Activated T-cell treated with anti-CD3 and anti-CD28 coated beads for 4 hours (primary cell): ENCODE measurements at regions not wholly inside any gene's neighbourhood (a gene's known extent, or its start where the extent isn't known, plus 50 kb on each side); places are given as distances from the start of the nearest gene placed in this dataset.
"Not testable (repeated sequence)": the region's sequence is repeated elsewhere in the genome, so short reads cannot be mapped to it uniquely, and the experiment has no call there.

Source experiments
- DNase-seq: peaks from one replicate; pipeline ENCODE4 v3.0.0-alpha.2; 2020

GRCh38 chr6:10343320-10343719 is 71.6 kb downstream of the TFAP2A start:
- no peak for DNase-seq

- no peak for DNase-seq
Observed at GRCh38 chr6:10341605-10342004, 73.3 kb downstream of the TFAP2A start.

GRCh38 chr6:10338151-10338550 is 76.7 kb downstream of the TFAP2A start:
- no peak for DNase-seq

DNA sequence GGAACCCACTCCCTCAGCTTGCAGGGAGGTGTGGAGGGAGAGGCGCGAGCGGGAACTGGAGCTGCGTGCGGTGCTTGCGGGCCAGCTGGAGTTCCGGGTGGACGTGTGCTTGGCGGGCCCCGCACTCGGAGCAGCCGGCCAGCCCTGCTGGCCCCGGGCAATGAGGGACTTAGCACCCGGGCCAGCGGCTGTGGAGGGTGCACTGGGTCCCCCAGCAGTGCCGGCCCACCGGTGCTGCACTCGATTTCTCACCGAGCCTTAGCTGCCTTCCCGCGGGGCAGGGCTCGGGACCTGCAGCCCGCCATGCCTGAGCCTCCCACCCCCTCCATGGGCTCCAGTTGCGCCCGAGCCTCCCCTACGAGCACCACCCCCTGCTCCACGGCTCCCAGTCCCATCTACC is 77.5 kb downstream of the TFAP2A start:
- DNase-seq, result not testable (repeated sequence)

DNA sequence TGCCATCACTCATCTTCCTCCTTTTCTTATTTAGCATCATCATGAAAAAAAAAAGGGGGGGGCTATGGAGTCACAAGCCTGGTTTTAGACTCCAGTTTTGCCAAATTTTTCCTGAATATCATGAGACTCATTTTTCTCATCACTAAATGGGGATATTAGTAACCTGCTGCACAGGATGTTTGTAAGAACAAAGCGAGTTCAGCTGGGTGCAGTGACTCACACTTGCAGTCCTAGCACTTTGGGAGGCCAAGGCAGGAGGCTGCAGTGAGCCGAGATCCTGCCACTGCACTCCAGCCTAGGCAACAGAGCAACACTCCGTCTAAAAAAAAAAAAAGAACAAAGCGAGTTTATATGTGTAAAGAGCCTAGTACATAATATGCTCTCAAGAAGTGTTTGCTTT is 82.8 kb downstream of the TFAP2A start:
- DNase-seq, result no peak

GRCh38 chr6:10331334-10331968 is 83.4 kb downstream of the TFAP2A start:
- DNase-seq, result no peak

DNA sequence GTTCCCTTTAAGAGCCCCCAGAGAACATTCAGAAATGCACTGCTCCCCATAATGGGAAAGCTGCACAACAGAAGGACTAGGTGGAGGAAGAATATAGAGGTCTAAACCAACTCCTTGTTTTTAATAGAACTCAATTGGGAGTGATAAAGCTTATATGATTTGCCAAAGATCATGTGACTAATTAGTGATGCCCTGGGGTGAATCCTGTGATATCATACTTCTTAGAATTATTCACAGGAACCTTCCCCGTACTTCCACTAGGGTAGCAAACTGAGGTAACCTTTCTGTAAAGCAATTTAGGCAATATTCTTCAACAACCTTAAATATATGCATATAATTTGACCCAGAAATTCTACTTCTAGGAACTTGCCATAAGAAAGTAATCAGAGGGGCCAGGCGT is 84.4 kb downstream of the TFAP2A start:
- DNase-seq, result no peak

DNA sequence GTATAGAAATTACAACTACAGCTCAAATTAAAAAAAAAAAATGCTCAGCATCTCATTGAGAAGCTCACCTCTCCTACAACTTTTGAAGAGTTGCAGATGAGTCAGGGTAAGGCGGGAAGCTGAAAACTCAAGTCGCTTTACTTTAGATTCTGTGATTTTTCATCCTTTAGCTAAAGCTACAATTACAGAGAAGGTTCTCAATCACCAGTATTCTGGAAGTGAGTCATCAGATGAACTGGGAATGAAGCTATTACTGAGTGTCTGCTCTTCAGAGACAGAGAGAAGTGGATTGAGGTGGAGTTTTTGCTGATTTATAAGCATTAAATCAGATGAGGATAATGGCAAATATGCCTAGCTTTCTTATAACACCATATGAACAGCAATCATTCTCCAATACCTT is 91.9 kb downstream of the TFAP2A start:
- no peak for DNase-seq

- DNase-seq, result no peak
Observed at GRCh38 chr6:10320291-10320690, 94.6 kb downstream of the TFAP2A start.

GRCh38 chr6:10316373-10316721 is 98.5 kb downstream of the TFAP2A start:
- DNase-seq, result no peak

DNA sequence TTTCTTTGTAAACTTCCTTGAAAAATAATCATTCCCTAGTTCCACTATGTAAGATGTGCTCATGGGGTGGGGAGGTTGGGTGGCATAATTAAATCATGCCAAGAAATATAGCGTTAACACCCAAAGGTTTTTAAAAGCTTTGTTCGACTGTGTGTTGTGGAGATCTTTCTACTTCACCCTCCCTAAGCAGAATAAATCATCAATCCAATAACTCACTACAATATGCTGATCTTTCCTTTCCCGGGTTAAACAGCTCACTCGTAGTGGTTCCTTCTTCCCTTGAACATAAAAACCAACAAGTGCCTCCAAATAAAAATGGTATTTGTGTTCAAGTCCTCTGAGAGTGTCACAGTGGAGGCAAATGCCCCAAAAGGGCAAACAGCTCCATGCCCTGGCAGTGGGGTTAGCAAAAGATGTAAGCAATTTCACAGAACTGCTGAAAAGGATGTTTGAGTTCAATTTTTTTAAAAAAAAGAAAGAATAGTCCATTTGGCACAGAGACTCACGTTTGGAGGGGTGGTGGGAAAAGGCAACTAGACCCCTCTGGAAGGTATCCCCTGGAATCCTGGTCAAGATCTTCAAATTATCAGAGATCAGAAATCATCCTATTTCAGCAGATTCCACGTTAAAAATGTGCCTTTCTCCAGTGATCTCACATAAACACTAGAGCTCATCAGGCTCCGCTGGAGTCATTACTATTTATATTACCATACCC is 99.1 kb downstream of the TFAP2A start:
- DNase-seq, result no peak

DNA sequence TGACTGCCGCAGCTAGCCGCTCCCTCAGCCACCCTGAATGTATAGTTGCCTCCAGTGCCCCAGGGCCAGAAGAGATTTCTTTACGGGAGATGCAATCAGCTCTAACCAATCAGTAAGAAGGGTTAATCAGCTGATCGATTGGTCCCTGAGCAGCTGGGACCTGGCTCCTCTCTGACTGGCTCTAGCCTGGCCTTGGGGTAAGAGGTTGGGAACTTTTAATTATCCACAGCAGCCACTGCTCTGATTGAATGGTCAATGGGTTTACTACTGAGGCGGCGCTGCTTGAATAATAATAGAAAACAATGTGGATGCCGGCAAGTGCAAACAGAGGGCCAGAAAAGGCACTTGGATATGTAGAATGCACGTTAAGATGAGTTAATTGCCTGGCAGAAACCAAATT is 99.8 kb downstream of the TFAP2A start:
- no peak for DNase-seq

DNA sequence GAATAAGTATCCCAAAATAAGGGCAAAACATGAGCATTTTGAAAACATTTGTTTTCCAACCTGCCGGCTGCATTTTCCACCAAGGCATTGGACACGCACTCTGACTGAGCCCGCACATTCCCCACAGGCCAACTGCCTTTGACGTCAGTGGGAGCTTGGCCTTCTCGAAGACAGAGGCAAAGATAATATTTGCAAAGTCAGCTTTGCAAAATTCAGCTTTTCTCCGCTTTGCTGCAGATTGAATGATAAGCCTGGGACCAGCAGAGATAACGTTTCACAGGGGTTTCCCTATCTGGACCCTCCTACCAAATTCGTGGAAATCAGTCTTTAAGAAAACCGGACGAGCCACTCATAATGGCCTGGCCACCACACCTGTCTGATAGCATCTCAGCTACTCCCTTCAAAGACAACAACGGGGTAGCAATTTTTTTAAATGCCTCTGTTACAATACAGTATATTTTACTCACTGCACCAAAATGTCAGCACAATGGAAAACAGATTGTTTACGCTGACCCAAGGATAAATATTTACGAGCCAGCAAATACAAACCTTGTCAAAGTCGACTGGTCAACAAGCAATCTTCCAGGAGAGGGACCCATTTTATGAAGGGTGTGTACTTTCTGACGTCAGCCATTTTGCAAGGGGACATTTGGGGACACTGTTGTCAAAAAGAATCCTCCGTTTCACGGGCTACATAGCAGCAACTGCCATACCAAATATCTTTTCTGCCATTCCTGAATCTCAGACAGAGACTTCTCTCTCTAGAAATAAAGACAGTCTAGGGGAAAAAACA is 100.5 kb downstream of the TFAP2A start:
- no peak for DNase-seq

DNA sequence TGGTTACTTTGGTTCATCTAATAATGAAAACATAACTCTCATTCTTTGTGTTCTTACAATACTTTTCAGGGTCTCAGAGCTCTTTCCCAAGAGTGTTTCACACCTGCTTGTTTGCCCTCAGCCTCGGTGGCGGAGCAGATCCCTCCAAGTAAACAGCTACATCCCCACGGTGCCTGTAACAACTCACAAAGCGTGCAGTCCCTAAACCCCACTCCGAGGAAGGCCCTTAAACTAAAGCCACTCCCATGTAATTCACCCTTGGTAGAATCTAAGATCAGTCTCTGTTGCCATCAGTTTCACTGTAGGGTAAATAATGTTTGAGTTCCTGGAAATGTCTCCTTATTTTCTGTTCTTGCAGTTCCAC is 101.1 kb downstream of the TFAP2A start:
- no peak for DNase-seq

DNA sequence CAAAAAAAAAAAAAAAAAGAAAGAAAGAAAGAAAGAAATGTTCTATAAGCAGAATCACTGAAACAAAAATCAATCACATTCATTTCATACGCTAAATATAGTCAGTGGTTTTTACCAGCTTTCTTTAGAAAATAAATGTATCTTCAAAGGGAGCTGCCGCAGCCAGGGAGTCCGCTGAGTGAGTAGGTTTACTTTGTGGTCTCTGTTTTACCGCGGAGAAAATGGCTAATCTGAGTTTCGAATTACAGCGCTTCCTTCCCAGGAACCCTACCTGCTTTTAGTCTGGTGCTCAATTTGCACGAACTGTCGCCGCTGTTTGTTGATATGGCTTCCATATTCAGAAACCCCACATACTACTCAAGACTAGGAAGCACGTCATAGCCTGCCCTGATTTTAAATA is 102.4 kb downstream of the TFAP2A start:
- DNase-seq, result no peak

- DNase-seq, result not testable (repeated sequence)
Observed at GRCh38 chr6:10311546-10312405, 103.1 kb downstream of the TFAP2A start.

GRCh38 chr6:10310826-10311225 is 104.0 kb downstream of the TFAP2A start:
- no peak for DNase-seq

DNA sequence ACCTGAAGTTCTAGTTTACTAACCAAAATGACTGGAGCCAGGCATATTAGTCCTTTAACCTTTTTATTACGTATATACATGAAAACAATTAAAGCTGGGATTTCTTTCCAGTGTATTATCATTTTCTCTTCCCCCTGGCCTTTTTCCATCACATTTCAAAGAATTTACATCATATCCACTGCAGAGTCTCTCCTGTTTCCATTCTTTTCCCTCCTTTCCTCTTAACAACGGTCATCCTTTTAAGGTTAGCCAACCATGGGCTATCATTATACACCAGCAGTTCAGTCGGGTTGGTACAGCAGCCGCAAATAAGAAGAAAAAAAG is 104.6 kb downstream of the TFAP2A start:
- no peak for DNase-seq

DNA sequence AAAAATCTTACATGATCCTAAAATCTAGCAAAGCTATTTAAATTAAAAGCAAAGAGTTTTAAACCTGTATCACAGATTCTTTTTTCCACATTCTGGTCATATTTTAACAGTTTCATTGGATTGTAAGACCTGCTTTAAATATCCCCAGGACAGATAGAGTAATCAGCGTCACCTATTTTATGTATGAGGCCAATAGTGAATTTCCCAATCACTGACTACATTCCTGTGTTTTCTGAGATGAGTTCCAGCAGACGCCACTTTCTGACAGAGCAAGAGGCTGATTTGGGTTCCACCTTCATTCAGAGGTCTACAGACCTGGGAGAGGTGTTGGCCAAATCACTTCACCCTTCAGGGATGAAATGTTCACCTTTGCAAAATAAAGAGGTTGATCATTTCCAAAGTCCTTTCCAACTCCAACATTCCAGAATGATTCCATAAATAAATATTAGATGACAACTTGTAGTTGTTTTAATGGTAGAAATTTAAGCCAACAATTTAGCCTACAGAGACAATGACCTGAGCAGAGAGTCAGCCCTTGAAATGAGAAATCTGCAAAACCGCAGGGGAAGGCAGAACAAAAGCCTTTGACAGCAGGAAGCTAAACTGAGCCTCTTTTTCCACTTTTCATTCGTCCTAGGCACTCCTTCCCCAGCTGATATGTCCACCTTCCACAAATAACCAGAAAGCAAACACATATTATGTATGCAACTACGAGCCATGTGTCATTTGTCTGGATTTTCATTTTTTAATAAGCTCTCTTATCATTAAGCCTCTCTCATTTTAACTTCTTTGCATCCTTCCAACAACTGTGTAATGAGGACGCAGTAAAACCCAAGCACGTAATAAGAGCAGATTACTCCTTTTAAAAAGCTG is 105.2 kb downstream of the TFAP2A start:
- DNase-seq, result no peak

DNA sequence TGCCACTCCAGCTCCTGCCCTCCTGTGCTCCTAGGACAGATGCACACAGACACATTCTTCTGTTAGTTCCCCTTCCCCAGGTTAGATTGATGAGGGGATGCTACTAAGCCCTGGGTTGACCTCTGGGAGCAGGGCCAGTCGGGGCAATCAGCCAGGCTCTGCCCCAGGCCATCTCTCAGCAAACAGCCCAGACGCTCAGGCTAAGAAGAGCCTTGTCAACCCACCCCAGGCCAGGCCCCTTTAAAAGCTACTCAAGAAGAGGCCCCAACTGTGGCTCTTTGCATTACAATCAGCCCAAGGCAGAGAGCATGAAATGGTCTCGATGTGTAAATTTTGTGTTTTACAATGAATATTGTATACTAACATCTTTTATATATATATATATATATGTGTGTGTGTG is 107.4 kb downstream of the TFAP2A start:
- no peak for DNase-seq

- no peak for DNase-seq
Observed at GRCh38 chr6:10307028-10307427, 107.8 kb downstream of the TFAP2A start.

DNA sequence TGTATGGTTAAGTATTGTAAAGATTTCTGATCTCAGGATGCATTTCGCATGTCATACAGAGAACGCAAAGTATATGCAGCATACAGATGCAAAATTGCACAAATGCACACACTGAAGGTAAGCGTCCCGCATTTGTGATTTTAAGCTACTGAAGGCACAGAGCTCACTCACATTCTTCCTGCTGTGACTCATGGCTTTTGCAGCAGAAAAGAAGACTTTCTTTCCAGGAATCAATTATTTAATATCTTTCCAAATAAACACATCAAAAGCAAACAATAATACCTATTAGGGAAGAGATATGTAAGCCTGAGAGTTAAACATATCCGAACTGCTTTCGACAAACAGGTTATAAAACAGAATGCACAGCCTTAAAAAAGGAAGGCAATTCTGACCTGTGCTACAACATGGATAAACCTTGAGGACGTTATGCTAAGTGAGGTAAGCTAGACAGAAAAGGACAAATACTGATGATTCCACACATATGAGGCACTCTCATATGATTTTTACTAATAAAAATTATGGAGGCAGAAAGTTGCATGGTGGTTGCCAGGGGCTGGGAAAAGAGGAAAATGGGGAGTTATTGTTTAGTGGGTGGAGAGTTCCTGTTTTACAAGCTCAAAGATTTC is 109.0 kb downstream of the TFAP2A start:
- no peak for DNase-seq
